Posterior cingulate gyrus (tissue), 11 donors: ENCODE measurements at regions not wholly inside any gene's neighbourhood (a gene's known extent, or its start where the extent isn't known, plus 50 kb on each side); places are given as distances from the start of the nearest gene placed in this dataset.

Source experiments
- DNase-seq, 10 donors: peaks; one replicate each; pipeline versions ENCODE4 v3.0.0 to v3.0.0-alpha.2; 2020 to 2021; ENCODE audit warnings: mixed read lengths in 3 of 10
- intact Hi-C: fragments of 100-400 bp; cut with DNase I; formaldehyde crosslinking; loops from one replicate; pipeline ENCODE4 v1.15.1; 2023

DNA sequence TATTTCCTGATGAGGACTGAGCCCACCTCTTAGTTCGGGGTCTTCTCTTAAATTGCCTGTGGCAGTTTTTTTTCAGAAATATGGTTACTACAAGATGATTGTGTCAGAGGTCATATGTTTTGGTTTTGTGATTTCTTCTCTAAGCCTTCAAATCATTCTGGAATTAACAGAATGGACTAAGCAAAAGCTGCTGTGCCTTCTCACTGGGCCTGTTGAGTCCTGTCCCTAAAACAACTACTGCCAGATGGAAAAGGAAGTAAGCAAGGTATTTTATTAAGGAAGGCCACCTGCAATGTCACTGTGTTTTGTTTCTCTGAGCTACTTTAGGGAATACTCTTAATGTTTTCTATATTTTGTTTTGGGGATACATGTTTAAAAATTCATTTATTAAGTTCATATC is 470.8 kb downstream of the PCDH20 start:
- no peak for DNase-seq

GRCh38 chr13:60944016-60944415 is 471.6 kb downstream of the PCDH20 start:
- no peak for DNase-seq
- intact Hi-C loops = no loop called here

More for the DNA sequence above, 470.8 kb downstream of the PCDH20 start:
- intact Hi-C loops = no loop called here

DNA sequence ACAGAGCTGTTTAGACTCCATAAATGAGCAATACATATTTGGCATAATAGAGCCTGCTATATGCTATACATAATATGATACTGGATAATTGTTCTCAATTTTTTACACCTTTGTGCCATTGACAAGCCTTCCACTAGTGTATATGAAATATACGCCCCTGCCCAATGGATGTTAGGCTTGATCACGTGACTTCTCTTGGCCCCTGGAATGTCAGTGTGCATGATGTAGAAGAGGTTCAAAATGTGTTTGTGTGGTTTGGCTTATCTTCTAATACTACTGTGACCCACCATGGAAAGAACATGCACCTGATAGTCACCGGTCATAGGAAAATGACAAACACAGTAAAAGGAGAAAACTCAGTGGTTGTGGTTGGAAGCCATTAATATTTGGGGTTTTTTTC is 479.4 kb downstream of the PCDH20 start:
- intact Hi-C loops = no loop called here
- no peak for DNase-seq

- no peak for DNase-seq
- intact Hi-C loops = no loop called here
Observed at GRCh38 chr13:60933638-60934037, 482.0 kb downstream of the PCDH20 start.

GRCh38 chr13:60931858-60932546 is 483.6 kb downstream of the PCDH20 start:
- intact Hi-C loops = no loop called here
- DNase-seq = no peak

GRCh38 chr13:60925686-60926085 is 490.0 kb downstream of the PCDH20 start:
- intact Hi-C loops = no loop called here
- no peak for DNase-seq

DNA sequence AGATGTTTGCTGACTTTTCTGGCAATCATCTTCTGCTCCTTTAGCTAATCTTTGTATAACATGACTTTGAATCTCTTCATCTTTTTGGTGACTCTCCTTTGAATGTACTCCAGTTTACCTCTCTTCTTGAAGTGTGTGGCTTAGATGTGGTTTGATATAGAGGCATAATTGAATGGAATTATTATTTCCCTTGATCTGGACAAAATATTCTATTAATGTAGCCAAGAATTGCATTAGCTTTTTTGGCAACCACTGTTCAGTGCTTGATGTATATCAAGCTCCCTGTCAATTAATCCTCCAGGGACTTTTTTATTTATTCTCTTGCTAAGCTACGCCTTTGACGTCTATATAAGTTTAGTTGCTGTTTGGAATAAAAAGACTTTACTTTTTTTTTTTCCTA is 490.8 kb downstream of the PCDH20 start:
- intact Hi-C loops = no loop called here
- no peak for DNase-seq

GRCh38 chr13:60922576-60923231 is 492.9 kb downstream of the PCDH20 start:
- intact Hi-C loops = no loop called here
- DNase-seq = no peak

DNA sequence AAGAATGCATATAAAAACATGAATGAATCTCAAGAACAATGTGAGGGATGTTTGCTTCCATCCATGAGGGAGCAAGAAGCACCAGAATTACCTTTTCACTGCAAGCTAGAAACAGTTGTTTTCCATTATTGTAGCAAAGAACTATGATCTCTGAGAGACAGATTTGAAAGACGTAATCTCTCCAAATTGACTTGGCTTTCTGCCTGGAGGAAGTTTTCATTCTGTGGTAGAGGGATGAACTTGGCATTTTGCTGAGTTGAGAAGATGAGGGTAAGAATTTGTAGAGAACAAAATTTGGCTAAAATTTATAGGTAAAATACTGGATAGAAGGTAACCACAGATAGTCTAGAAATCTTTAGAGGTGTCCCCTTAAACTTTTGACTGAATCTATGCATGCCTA is 496.8 kb downstream of the TDRD3 start:
- intact Hi-C loops = no loop called here
- no peak for DNase-seq

DNA sequence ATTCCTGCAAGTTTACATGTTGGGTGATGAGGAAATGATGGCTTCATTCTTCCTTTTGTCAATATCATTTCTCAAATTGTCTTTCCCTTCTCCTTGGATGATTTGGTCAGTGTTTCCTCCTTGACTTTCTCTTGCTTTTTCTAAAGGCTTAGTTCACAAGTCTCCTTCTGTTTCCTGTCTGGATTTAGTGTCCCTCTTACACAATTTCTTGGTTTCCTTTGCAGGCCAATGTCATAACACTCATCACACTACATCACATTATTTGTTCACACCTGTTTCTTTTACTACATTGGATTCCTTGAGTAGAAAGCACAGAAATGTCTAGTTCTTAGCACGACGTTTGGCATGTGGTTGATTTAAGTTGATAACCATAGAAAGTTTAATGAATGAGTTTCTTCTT is 490.7 kb downstream of the TDRD3 start:
- intact Hi-C loops = no loop called here
- DNase-seq = no peak

GRCh38 chr13:60881507-60881906 is 484.5 kb downstream of the TDRD3 start:
- DNase-seq = no peak
- intact Hi-C loops = no loop called here

- no peak for DNase-seq
- intact Hi-C loops = no loop called here
Observed at GRCh38 chr13:60873116-60873515, 476.1 kb downstream of the TDRD3 start.

DNA sequence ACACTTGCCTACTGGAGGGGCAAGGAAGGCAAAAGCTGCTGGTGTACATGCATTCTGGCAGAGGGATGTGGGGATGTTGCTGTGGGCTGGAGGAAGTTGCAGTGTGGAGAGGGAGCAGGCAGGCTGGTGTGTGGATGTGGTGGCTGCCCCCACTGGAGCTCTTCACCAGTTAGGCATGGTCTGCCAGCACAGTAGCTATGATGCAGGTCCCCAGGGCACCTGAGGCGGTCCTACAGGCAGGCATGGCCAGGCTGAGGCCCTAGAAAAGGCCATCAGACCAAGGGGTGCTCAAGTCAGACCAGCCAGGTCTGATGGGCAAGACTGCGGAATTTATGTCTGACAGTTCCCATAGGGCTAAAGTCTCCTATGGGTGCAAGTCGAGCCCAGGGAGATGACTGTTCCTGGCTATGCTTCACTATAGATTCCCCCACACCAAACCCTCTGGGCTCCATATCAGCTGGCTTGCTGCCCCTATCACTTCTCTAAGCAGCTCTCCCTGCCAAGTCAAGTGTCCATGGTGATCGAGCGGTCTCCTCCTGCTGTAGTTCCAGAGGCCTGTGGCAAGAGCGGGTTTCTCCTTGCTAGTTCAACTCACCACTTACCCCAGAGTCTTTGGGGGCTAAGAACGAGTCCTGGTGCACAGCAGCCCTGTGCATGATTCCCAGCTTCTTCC is 473.1 kb downstream of the TDRD3 start:
- intact Hi-C loops = no loop called here
- peak in 2 of 10 donors; percentile 55 to 72 for DNase-seq

DNA sequence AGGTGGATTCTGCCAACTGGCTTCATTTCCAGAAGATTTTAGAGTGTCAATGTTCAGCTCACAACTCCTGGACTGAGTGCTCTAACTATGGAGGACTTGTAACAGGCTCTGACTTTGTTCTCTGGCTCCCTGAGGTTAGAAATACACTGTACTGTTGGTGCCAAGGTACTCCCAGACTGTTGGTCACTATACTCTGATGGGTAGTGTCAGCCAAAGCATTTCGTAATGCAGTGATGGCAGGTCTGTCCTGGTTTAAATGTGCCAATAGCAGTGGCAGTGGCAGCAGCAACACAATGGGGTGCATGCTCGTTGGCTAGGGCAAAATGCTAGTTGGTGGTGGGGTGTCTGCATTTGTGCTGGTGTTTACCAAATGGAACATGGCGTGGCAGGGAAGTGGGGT is 472.2 kb downstream of the TDRD3 start:
- intact Hi-C loops = no loop called here
- DNase-seq = peak in 2 of 10 donors; percentile 39 to 56

DNA sequence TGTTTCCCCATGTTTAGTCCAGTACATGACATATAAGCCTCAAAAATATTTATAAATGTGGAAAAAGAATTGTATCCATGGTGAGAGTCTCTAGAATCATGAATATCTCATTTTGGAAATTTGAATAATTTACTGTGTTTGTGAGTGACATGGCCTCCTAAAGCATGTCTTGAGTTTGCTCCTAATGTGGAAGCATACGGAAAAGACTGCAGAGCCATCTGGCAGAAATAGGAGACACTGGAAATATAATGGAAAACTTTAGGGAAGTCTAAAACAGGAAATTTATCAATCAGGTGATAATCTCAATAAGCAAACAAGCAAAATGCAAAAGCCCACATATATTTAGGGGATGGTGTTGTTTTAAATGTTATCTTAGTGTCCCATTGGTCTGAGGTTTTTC is 465.0 kb downstream of the TDRD3 start:
- DNase-seq = no peak
- intact Hi-C loops = no loop called here

- intact Hi-C loops = no loop called here
- DNase-seq = peak in 1 of 10 donors; percentile 35
Observed at GRCh38 chr13:60857698-60858097, 460.7 kb downstream of the TDRD3 start.

- peak in 1 of 10 donors; percentile 36 for DNase-seq
- intact Hi-C loops = no loop called here
Observed at GRCh38 chr13:60852886-60853285, 455.9 kb downstream of the TDRD3 start.

DNA sequence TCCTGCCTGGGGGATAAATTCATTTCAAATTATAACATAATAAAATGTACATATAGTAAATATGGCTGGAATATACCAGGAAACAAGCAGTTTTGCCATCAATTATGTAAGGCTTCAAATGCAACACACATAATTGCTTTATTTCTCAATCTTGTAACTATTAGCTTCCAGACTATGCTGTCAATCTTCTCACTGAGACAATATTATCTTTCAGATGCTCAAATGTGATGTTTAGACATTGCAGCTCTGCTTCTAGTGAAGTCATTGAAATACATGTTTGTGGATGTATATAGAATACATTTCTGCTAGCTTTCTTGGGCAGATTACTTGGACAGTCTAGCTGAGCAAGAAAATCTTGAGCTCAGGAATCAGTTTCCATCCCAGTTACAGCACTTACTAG is 454.4 kb downstream of the TDRD3 start:
- intact Hi-C loops = no loop called here

GRCh38 chr13:60850526-60850925 is 453.5 kb downstream of the TDRD3 start:
- no peak for DNase-seq
- intact Hi-C loops = no loop called here

More for the DNA sequence above, 454.4 kb downstream of the TDRD3 start:
- no peak for DNase-seq

GRCh38 chr13:60838581-60838980 is 441.6 kb downstream of the TDRD3 start:
- intact Hi-C loops = no loop called here
- no peak for DNase-seq

GRCh38 chr13:60837806-60838205 is 440.8 kb downstream of the TDRD3 start:
- DNase-seq = no peak
- intact Hi-C loops = no loop called here

DNA sequence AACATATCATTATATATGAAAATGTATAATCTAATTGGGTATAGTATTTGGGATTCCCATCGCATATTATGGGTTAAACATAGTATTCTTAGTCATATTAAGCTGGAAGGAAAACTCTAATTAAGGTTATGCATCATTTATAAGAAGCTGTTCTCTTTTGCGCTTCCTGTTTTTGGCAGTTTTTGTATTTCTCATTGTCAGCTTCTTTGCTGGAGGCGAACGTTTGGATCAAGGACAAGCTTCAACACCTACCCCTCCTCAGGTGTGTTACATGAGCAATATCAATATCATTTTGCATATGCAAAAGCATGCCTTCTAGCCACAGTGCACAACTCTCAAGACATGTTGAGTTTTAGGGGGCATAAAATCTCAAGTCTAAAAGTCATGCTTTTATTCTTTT is 439.8 kb downstream of the TDRD3 start:
- intact Hi-C loops = no loop called here
- DNase-seq = no peak
